OCI-LY7 (cell line): ENCODE measurements at regions not wholly inside any gene's neighbourhood (a gene's known extent, or its start where the extent isn't known, plus 50 kb on each side); places are given as distances from the start of the nearest gene placed in this dataset.

Experiments
- BruUV-seq: library from RNA; stranded (reverse); fragments of 400-500 nt; replicated peaks from 2 replicates; lab custom pipeline; 2021; lab: Mats Ljungman, UMichigan
- CTCF ChIA-PET: fragments of 300-600 bp; sonication (Branson Sonifier 250); formaldehyde crosslinking; loops from one replicate; lab custom pipeline; 2022; ENCODE audit warnings: antibody characterized with exemption; ENCODE audit not compliant: unreplicated experiment; lab: Charles Lee
- POLR2A ChIA-PET: fragments of 300-600 bp; sonication (Branson Sonifier 250); formaldehyde crosslinking; loops from one replicate; lab custom pipeline; 2022; ENCODE audit warnings: antibody characterized with exemption; lab: Charles Lee
- DNase-seq: peaks from one replicate; pipeline ENCODE4 v3.0.0-alpha.2; 2015; ENCODE audit warnings: low spot score
- H2AFZ ChIP-seq: fragments of 200-600 bp; sonication (generic), shearing (Covaris generic); 2 replicates; pipeline ENCODE4 v1.6.1; 2014; ENCODE audit warnings: mild to moderate bottlenecking, antibody characterized with exemption, low read length, moderate library complexity
- H3K27ac ChIP-seq: fragments of 200-600 bp; sonication (generic); 2 replicates; pipeline ENCODE4 v1.5.1; 2014; ENCODE audit warnings: mixed run types, low read depth, mild to moderate bottlenecking, moderate library complexity, low read length, inconsistent platforms; ENCODE audit not compliant: poor library complexity, severe bottlenecking
- H3K36me3 ChIP-seq: fragments of 200-600 bp; sonication (generic); 2 replicates; pipeline ENCODE4 v1.6.1; 2014; ENCODE audit warnings: mild to moderate bottlenecking, antibody characterized with exemption, low read length, moderate library complexity, mixed read lengths; ENCODE audit not compliant: insufficient read depth
- H3K4me1 ChIP-seq: fragments of 200-600 bp; sonication (generic); 2 replicates; pipeline ENCODE4 v1.5.1; 2014; ENCODE audit warnings: mild to moderate bottlenecking, low read length; ENCODE audit not compliant: insufficient read depth, poor library complexity, severe bottlenecking
- H3K4me2 ChIP-seq: fragments of 200-600 bp; sonication (generic); 2 replicates; pipeline ENCODE4 v1.6.1; 2014; ENCODE audit warnings: mild to moderate bottlenecking, low read length
- H3K4me3 ChIP-seq: fragments of 200-600 bp; sonication (generic); 2 replicates; pipeline ENCODE4 v1.5.1; 2014; ENCODE audit warnings: mild to moderate bottlenecking, low read depth, low read length; ENCODE audit not compliant: poor library complexity, severe bottlenecking
- H3K79me2 ChIP-seq: fragments of 200-600 bp; sonication (generic); 2 replicates; pipeline ENCODE4 v1.6.1; 2016; ENCODE audit warnings: low read depth, mild to moderate bottlenecking, low read length, moderate library complexity, mixed read lengths; ENCODE audit not compliant: insufficient read depth
- H3K9me2 ChIP-seq: fragments of 200-600 bp; sonication (generic); 2 replicates; pipeline ENCODE4 v1.6.1; 2016; ENCODE audit warnings: mild to moderate bottlenecking, low read length, mixed read lengths; ENCODE audit not compliant: insufficient read depth
- H3K9me3 ChIP-seq: fragments of 200-600 bp; sonication (generic); 2 replicates; pipeline ENCODE4 v1.6.1; 2014; ENCODE audit warnings: mild to moderate bottlenecking, mixed run types, low read length, mixed read lengths
- H4K20me1 ChIP-seq: fragments of 200-600 bp; sonication (generic); 2 replicates; pipeline ENCODE4 v1.6.1; 2014; ENCODE audit warnings: mild to moderate bottlenecking, antibody characterized with exemption, low read length, moderate library complexity, mixed read lengths; ENCODE audit not compliant: insufficient read depth
- EZH2phosphoT487 ChIP-seq: fragments of 200-600 bp; sonication (generic); IDR thresholded peaks from 2 replicates; pipeline ENCODE4 v1.6.1; 2018; ENCODE audit warnings: low read depth, borderline replicate concordance, mild to moderate bottlenecking, mixed run types, antibody characterized with exemption, low read length, moderate library complexity, mixed read lengths
- intact Hi-C: fragments of 100-400 bp; cut with micrococcal nuclease; formaldehyde crosslinking; loops from one replicate; pipeline ENCODE4 v1.10.0; 2022; ENCODE audit not compliant: unreplicated experiment
- TF ChIP-seq, protein P1 (sequence below): fragments of 200-600 bp; sonication (generic); conservative IDR thresholded peaks from 2 replicates; pipeline ENCODE4 v1.5.1; 2014; ENCODE audit warnings: mild to moderate bottlenecking, antibody characterized with exemption, low read length, moderate library complexity, mixed read lengths

DNA sequence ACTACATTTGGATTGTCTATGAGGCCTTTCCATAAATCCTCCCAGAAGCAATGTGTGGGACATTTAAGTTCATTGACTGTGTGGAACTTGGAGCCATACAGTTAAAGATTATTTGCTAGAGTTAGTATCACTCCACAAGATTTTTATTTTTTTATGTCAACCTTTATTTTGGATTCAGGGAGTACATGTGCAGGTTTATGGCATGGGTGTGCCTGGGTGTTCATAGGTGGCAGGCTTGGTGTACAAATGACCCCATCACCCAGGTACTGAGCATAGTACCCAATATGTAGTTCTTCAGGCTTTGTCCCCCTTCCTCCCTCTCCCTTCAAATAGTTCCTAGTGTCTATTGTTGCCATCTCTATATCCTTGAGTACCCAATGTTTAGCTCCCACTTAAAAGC is 199.8 kb upstream of the ZFP42 start:
- CTCF ChIA-PET = no interaction called here
- no peak for TF ChIP-seq EZH2phosphoT487
- TF ChIP-seq, protein P1, sequence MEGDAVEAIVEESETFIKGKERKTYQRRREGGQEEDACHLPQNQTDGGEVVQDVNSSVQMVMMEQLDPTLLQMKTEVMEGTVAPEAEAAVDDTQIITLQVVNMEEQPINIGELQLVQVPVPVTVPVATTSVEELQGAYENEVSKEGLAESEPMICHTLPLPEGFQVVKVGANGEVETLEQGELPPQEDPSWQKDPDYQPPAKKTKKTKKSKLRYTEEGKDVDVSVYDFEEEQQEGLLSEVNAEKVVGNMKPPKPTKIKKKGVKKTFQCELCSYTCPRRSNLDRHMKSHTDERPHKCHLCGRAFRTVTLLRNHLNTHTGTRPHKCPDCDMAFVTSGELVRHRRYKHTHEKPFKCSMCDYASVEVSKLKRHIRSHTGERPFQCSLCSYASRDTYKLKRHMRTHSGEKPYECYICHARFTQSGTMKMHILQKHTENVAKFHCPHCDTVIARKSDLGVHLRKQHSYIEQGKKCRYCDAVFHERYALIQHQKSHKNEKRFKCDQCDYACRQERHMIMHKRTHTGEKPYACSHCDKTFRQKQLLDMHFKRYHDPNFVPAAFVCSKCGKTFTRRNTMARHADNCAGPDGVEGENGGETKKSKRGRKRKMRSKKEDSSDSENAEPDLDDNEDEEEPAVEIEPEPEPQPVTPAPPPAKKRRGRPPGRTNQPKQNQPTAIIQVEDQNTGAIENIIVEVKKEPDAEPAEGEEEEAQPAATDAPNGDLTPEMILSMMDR = no peak

DNA sequence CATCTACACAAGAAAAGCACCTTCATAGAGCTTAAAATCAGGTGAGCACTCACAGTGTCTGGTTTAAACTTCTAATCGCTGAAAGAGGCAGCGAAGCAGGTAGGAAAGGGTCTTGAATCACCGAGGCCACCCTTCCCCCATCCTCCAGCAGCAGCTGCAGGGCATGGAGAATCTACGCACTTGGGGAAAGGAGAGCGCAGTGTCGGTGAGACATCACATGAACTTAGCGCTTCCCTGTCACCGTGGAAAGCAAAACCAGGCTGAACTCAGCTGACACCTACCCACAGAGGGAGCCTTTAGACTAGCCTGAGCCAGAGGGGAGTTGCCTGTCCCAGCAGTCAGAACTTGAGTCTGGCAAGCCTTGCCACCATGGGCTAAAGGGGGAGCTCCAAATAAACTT is 197.2 kb upstream of the ZFP42 start:
- intact Hi-C loops = no loop called here
- CTCF ChIA-PET = no interaction called here
- Histone ChIP-seq H4K20me1 (no peaks in the 10 kb centered on the region), H3K79me2 (no peaks in the 10 kb centered on the region), H2AFZ (no peak overlapping the region), H3K27ac (no peak overlapping the region), H3K9me2 (no peaks in the 10 kb centered on the region), H3K9me3 (no peaks in the 10 kb centered on the region), H3K4me2 (no peak overlapping the region), H3K36me3 (no peaks in the 10 kb centered on the region), H3K4me1 (no peaks in the 10 kb centered on the region), H3K4me3 (no peak overlapping the region)
- POLR2A ChIA-PET = no interaction called here
- TF ChIP-seq, protein P1 = no peak
- TF ChIP-seq EZH2phosphoT487 = no peak
- BruUV-seq = no TSS peak
- DNase-seq = no peak

More for the DNA sequence above, 199.8 kb upstream of the ZFP42 start:
- intact Hi-C loops = no loop called here
- H3K4me2 ChIP-seq = no peak overlapping the region
- H2AFZ ChIP-seq = no peak overlapping the region
- no peak overlapping the region for H3K27ac ChIP-seq
- H3K4me1 ChIP-seq = no peaks in the 10 kb centered on the region
- no peaks in the 10 kb centered on the region for H4K20me1 ChIP-seq
- no peak for DNase-seq
- H3K9me2 ChIP-seq = no peaks in the 10 kb centered on the region
- H3K79me2 ChIP-seq = no peaks in the 10 kb centered on the region
- H3K4me3 ChIP-seq = no peak overlapping the region
- no peaks in the 10 kb centered on the region for H3K36me3 ChIP-seq
- no peaks in the 10 kb centered on the region for H3K9me3 ChIP-seq
- POLR2A ChIA-PET = no interaction called here
- no TSS peak for BruUV-seq

DNA sequence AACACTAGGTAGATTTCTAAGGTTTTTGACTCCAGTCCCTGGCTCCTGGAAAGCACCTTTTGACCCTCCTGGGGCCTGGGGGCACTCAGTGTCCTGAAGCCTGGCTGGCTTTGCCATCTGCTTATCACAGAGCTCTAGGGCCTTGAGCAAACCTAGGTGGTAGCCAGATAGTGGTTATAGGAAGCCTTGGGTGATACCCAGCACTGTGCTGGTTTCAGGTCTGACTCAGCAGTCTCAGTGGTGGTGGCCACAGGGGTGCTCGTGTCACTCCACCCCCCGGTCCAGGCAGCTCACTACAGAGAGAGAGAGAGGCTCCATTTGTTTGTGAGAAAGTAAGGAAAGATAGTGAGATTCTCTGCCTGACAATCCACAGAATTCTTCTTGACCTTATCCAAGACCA is 195.8 kb upstream of the ZFP42 start:
- CTCF ChIA-PET = no interaction called here

More for the DNA sequence above, 195.8 kb upstream of the ZFP42 start:
- Histone ChIP-seq H3K4me1 (no peaks in the 10 kb centered on the region), H2AFZ (no peak overlapping the region), H3K36me3 (no peaks in the 10 kb centered on the region), H3K79me2 (no peaks in the 10 kb centered on the region), H4K20me1 (no peaks in the 10 kb centered on the region), H3K4me3 (no peak overlapping the region), H3K27ac (no peak overlapping the region), H3K9me2 (no peaks in the 10 kb centered on the region), H3K4me2 (no peak overlapping the region), H3K9me3 (no peaks in the 10 kb centered on the region)
- POLR2A ChIA-PET = no interaction called here
- BruUV-seq = no TSS peak
- DNase-seq = no peak
- TF ChIP-seq, protein P1 = no peak
- no peak for TF ChIP-seq EZH2phosphoT487
- intact Hi-C loops = no loop called here
